Mesendoderm (in vitro differentiated cells): ENCODE measurements at regions not wholly inside any gene's neighbourhood (a gene's known extent, or its start where the extent isn't known, plus 50 kb on each side); places are given as distances from the start of the nearest gene placed in this dataset.

Experiments used
- DNase-seq: peaks from one replicate; pipeline ENCODE4 v3.0.0; 2013
- H2AK5ac ChIP-seq: 2 replicates; pipeline ENCODE4 v1.6.1; 2013; ENCODE audit warnings: low read length, inconsistent platforms
- H2BK120ac ChIP-seq: 2 replicates; pipeline ENCODE4 v1.6.1; 2013; ENCODE audit warnings: low read depth, mild to moderate bottlenecking, low read length, moderate library complexity, mixed read lengths
- H2BK15ac ChIP-seq: replicated peaks from 2 replicates; pipeline ENCODE4 v1.6.1; 2013; ENCODE audit warnings: low read depth, mild to moderate bottlenecking, moderate library complexity
- H2BK5ac ChIP-seq: 2 replicates; pipeline ENCODE4 v1.6.1; 2013; ENCODE audit warnings: low read length, inconsistent platforms
- H3K18ac ChIP-seq: 2 replicates; pipeline ENCODE4 v1.6.1; 2013; ENCODE audit warnings: mild to moderate bottlenecking, low read length, mixed read lengths
- H3K23ac ChIP-seq: one replicate; pipeline ENCODE4 v1.6.1; 2013; ENCODE audit warnings: low read length
- H3K27ac ChIP-seq: 2 replicates; pipeline ENCODE4 v1.5.1; 2013; ENCODE audit warnings: low read depth, mild to moderate bottlenecking, inconsistent platforms, low read length, moderate library complexity
- H3K27me3 ChIP-seq: 2 replicates; pipeline ENCODE4 v1.6.1; 2013; ENCODE audit warnings: low read length, control low read depth, mild to moderate bottlenecking, inconsistent platforms; ENCODE audit not compliant: insufficient read depth, poor library complexity
- H3K36me3 ChIP-seq: 2 replicates; pipeline ENCODE4 v1.6.1; 2013; ENCODE audit warnings: low read length, inconsistent platforms; ENCODE audit not compliant: control insufficient read depth, insufficient read depth
- H3K4ac ChIP-seq: one replicate; pipeline ENCODE4 v1.6.1; 2013; ENCODE audit warnings: low read depth, mild to moderate bottlenecking, low read length, moderate library complexity
- H3K4me1 ChIP-seq: 2 replicates; pipeline ENCODE4 v1.6.1; 2013; ENCODE audit warnings: low read depth, low read length, inconsistent platforms; ENCODE audit not compliant: control insufficient read depth
- H3K4me2 ChIP-seq: 2 replicates; pipeline ENCODE4 v1.6.1; 2013; ENCODE audit warnings: low read length
- H3K4me3 ChIP-seq: 2 replicates; pipeline ENCODE4 v1.5.1; 2013; ENCODE audit warnings: mild to moderate bottlenecking, low read length
- H3K56ac ChIP-seq: one replicate; pipeline ENCODE4 v1.6.1; 2013; ENCODE audit warnings: low read length
- H3K79me1 ChIP-seq: 2 replicates; pipeline ENCODE4 v1.6.1; 2013; ENCODE audit warnings: low read length, inconsistent platforms
- H3K79me2 ChIP-seq: 2 replicates; pipeline ENCODE4 v1.6.1; 2013; ENCODE audit warnings: mild to moderate bottlenecking, low read length; ENCODE audit not compliant: control insufficient read depth, insufficient read depth
- H3K9ac ChIP-seq: 2 replicates; pipeline ENCODE4 v1.6.1; 2013; ENCODE audit warnings: low read length, inconsistent platforms
- H4K5ac ChIP-seq: one replicate; pipeline ENCODE4 v1.6.1; 2013; ENCODE audit warnings: low read length
- H4K8ac ChIP-seq: one replicate; pipeline ENCODE4 v1.6.1; 2013; ENCODE audit warnings: low read depth, mild to moderate bottlenecking, control low read depth, low read length, moderate library complexity
- WGBS: extraction: QIAGEN DNeasy Blood & Tissue Kit; methylation state at CpG from one replicate; pipeline ENCODE4 v1.1.7; 2013; ENCODE audit warnings: low lambda C conversion rate, missing lambda C conversion rate; ENCODE audit not compliant: insufficient coverage; ENCODE audit errors: extremely low coverage; 5-methylcytosine and 5-hydroxymethylcytosine counted together

- no peak overlapping the region for H4K5ac ChIP-seq
- no peak overlapping the region for H3K23ac ChIP-seq
- H3K4me2 ChIP-seq, result no peak overlapping the region
- H3K36me3 ChIP-seq, result no peaks in the 10 kb centered on the region
- no peak overlapping the region for H3K9ac ChIP-seq
- no peak overlapping the region for H2BK5ac ChIP-seq
- no peak overlapping the region for H3K27ac ChIP-seq
- no peak overlapping the region for H3K56ac ChIP-seq
- H3K27me3 ChIP-seq, result no peaks in the 10 kb centered on the region
- no peak overlapping the region for H4K8ac ChIP-seq
- H3K4me3 ChIP-seq, result no peak overlapping the region
- WGBS, result no CpG with 5 or more reads among the region's 1 CpG
- DNase-seq, result no peak
- H3K79me1 ChIP-seq, result no peaks in the 10 kb centered on the region
- no peaks in the 10 kb centered on the region for H3K79me2 ChIP-seq
- H3K4me1 ChIP-seq, result no peaks in the 10 kb centered on the region
- H3K18ac ChIP-seq, result no peak overlapping the region
- no peak overlapping the region for H2BK15ac ChIP-seq
- no peak overlapping the region for H2AK5ac ChIP-seq
- no peak overlapping the region for H3K4ac ChIP-seq
- no peak overlapping the region for H2BK120ac ChIP-seq
Observed at GRCh38 chr10:56266120-56266519, 94.9 kb downstream of the ZWINT start.

GRCh38 chr10:56258991-56259390 is 102.1 kb downstream of the ZWINT start:
- no peak overlapping the region for H2AK5ac ChIP-seq
- H2BK120ac ChIP-seq, result no peak overlapping the region
- H4K5ac ChIP-seq, result no peak overlapping the region
- no peaks in the 10 kb centered on the region for H3K4me1 ChIP-seq
- no peaks in the 10 kb centered on the region for H3K79me2 ChIP-seq
- H3K9ac ChIP-seq, result no peak overlapping the region
- no peak overlapping the region for H3K4me2 ChIP-seq
- H3K18ac ChIP-seq, result no peak overlapping the region
- no peak overlapping the region for H2BK15ac ChIP-seq
- no peaks in the 10 kb centered on the region for H3K36me3 ChIP-seq
- no peaks in the 10 kb centered on the region for H3K79me1 ChIP-seq
- no peak overlapping the region for H2BK5ac ChIP-seq
- H3K27ac ChIP-seq, result no peak overlapping the region
- DNase-seq, result no peak
- H3K4ac ChIP-seq, result no peak overlapping the region
- no peak overlapping the region for H3K56ac ChIP-seq
- no peak overlapping the region for H3K23ac ChIP-seq
- no peak overlapping the region for H4K8ac ChIP-seq
- H3K27me3 ChIP-seq, result no peaks in the 10 kb centered on the region
- no peak overlapping the region for H3K4me3 ChIP-seq

GRCh38 chr10:56258378-56258777 is 102.7 kb downstream of the ZWINT start:
- no peak overlapping the region for H2AK5ac ChIP-seq
- no CpG with 5 or more reads among the region's 2 CpGs for WGBS

GRCh38 chr10:56255298-56255697 is 105.8 kb downstream of the ZWINT start:
- Histone ChIP-seq H3K9ac (no peak overlapping the region), H3K36me3 (no peaks in the 10 kb centered on the region), H3K79me1 (no peaks in the 10 kb centered on the region), H4K8ac (no peak overlapping the region), H3K4ac (no peak overlapping the region), H3K27ac (no peak overlapping the region), H4K5ac (no peak overlapping the region), H3K4me1 (no peaks in the 10 kb centered on the region), H2AK5ac (no peak overlapping the region), H3K4me3 (no peak overlapping the region), H3K27me3 (no peaks in the 10 kb centered on the region), H2BK5ac (no peak overlapping the region), H3K4me2 (no peak overlapping the region), H3K56ac (no peak overlapping the region), H2BK15ac (no peak overlapping the region), H3K79me2 (no peaks in the 10 kb centered on the region), H3K23ac (no peak overlapping the region), H2BK120ac (no peak overlapping the region), H3K18ac (no peak overlapping the region)
- DNase-seq, result no peak
- no CpG with 5 or more reads among the region's 8 CpGs for WGBS

More at GRCh38 chr10:56258378-56258777, 102.7 kb downstream of the ZWINT start:
- no peak overlapping the region for H3K4ac ChIP-seq
- H3K4me1 ChIP-seq, result no peaks in the 10 kb centered on the region
- no peaks in the 10 kb centered on the region for H3K27me3 ChIP-seq
- no peak overlapping the region for H2BK15ac ChIP-seq
- no peak overlapping the region for H4K5ac ChIP-seq
- no peak overlapping the region for H2BK5ac ChIP-seq
- H3K79me2 ChIP-seq, result no peaks in the 10 kb centered on the region
- no peak overlapping the region for H2BK120ac ChIP-seq
- no peak overlapping the region for H3K23ac ChIP-seq
- no peak overlapping the region for H3K27ac ChIP-seq
- DNase-seq, result no peak
- no peaks in the 10 kb centered on the region for H3K36me3 ChIP-seq
- no peaks in the 10 kb centered on the region for H3K79me1 ChIP-seq
- no peak overlapping the region for H4K8ac ChIP-seq
- H3K9ac ChIP-seq, result no peak overlapping the region
- no peak overlapping the region for H3K18ac ChIP-seq
- no peak overlapping the region for H3K4me2 ChIP-seq
- H3K56ac ChIP-seq, result no peak overlapping the region
- no peak overlapping the region for H3K4me3 ChIP-seq

- no peaks in the 10 kb centered on the region for H3K27me3 ChIP-seq
- no peaks in the 10 kb centered on the region for H3K79me1 ChIP-seq
- no peak overlapping the region for H3K56ac ChIP-seq
- H4K5ac ChIP-seq, result no peak overlapping the region
- H2BK5ac ChIP-seq, result no peak overlapping the region
- H3K4me2 ChIP-seq, result no peak overlapping the region
- no peak overlapping the region for H3K9ac ChIP-seq
- no peak overlapping the region for H3K4ac ChIP-seq
- no peaks in the 10 kb centered on the region for H3K79me2 ChIP-seq
- H2BK120ac ChIP-seq, result no peak overlapping the region
- H3K27ac ChIP-seq, result no peak overlapping the region
- no CpG with 5 or more reads among the region's 5 CpGs for WGBS
- no peak for DNase-seq
- no peak overlapping the region for H3K4me3 ChIP-seq
- H3K36me3 ChIP-seq, result no peaks in the 10 kb centered on the region
- no peak overlapping the region for H3K23ac ChIP-seq
- H3K18ac ChIP-seq, result no peak overlapping the region
- H4K8ac ChIP-seq, result no peak overlapping the region
- H2AK5ac ChIP-seq, result no peak overlapping the region
- H3K4me1 ChIP-seq, result no peaks in the 10 kb centered on the region
- no peak overlapping the region for H2BK15ac ChIP-seq
Observed at GRCh38 chr10:56240471-56240870, 120.6 kb downstream of the ZWINT start.

- no peak overlapping the region for H3K4me2 ChIP-seq
- H3K27ac ChIP-seq, result no peak overlapping the region
- peak; percentile 54 for DNase-seq
- H3K27me3 ChIP-seq, result no peaks in the 10 kb centered on the region
- no peak overlapping the region for H3K4me3 ChIP-seq
- H3K56ac ChIP-seq, result no peak overlapping the region
- H2BK5ac ChIP-seq, result no peak overlapping the region
- H3K79me2 ChIP-seq, result no peaks in the 10 kb centered on the region
- no peak overlapping the region for H4K5ac ChIP-seq
- H3K79me1 ChIP-seq, result no peaks in the 10 kb centered on the region
- H3K4ac ChIP-seq, result no peak overlapping the region
- no peak overlapping the region for H3K18ac ChIP-seq
- no peaks in the 10 kb centered on the region for H3K4me1 ChIP-seq
- no peak overlapping the region for H3K9ac ChIP-seq
- no CpG with 5 or more reads among the region's 5 CpGs for WGBS
- no peak overlapping the region for H4K8ac ChIP-seq
- H3K36me3 ChIP-seq, result no peaks in the 10 kb centered on the region
- H2BK15ac ChIP-seq, result no peak overlapping the region
- no peak overlapping the region for H3K23ac ChIP-seq
- no peak overlapping the region for H2AK5ac ChIP-seq
- H2BK120ac ChIP-seq, result no peak overlapping the region
Observed at GRCh38 chr10:56231436-56231835, 129.6 kb downstream of the ZWINT start.
